Globus pallidus (tissue), 1 donor: ENCODE measurements at regions not wholly inside any gene's neighbourhood (a gene's known extent, or its start where the extent isn't known, plus 50 kb on each side); places are given as distances from the start of the nearest gene placed in this dataset.
"Not testable (repeated sequence)": the region's sequence is repeated elsewhere in the genome, so short reads cannot be mapped to it uniquely, and the experiment has no call there.

ENCODE experiments used
- DNase-seq: peaks from one replicate; pipeline ENCODE4 v3.0.0-alpha.2; 2015; ENCODE audit warnings: low spot score

- not testable (repeated sequence) for DNase-seq
Measured at GRCh38 chr5:166742951-166743350, 1548.5 kb upstream of the WWC1 start.

GRCh38 chr5:166746506-166746905 is 1544.9 kb upstream of the WWC1 start:
- no peak for DNase-seq

DNA sequence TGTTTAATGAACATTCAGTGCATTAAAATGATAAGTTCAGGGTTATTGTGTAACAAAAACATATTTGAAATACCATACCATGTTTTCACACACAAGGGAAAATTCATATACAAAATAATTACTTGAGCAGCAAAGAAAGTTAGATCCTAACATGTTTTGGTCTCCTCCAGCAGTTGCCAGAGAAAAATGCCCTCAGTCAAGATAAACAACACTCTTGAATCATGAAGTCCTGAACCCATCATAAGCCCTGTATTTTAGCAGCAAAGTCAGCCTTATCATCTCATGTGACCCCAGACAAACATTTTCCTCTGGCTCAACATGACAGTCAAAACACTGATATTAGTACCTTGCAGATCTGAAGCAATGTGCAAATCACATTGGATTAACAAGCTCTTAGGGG is 1541.1 kb upstream of the WWC1 start:
- no peak for DNase-seq

DNA sequence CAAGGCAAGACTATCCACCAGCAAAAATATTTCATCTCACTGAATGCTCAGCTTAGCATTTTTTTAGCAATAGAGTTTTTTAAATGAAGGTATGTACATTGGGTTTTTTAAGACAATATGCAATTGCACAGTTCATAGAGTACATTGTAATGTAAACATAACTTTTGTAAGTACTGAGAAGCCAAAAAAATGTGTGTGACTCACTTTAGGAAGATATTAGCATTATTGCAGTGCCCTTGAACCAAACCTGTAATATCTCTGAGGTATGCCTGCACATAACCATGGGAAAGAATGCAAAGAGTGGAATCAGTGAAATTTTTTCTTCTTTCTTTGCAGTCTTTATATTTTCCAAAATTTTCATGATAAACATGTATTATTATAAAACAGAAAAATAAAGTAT is 1533.3 kb upstream of the WWC1 start:
- DNase-seq, result no peak

GRCh38 chr5:166767858-166768257 is 1523.6 kb upstream of the WWC1 start:
- DNase-seq, result no peak

DNA sequence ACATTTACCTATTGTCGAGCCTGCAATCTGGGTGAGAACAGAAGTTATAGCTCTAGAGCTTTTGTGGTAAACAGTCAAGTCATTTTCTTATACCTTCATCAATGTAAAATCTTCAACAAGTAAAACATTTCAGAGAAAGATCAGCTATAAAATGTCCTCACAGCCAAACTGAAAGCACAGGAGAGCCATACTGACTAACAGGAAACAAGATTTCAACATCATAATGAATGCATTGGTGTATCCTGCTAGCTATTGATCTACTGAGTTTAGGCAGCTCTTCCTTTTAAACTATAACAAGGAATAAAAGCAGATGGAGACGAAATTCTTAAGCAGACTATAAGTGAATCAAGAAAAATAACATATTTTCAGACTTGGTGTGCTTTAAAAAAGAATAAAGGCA is 1522.9 kb upstream of the WWC1 start:
- no peak for DNase-seq

GRCh38 chr5:166772770-166773169 is 1518.7 kb upstream of the WWC1 start:
- no peak for DNase-seq

- DNase-seq, result no peak
Measured at GRCh38 chr5:166781737-166782136, 1509.7 kb upstream of the WWC1 start.

GRCh38 chr5:166784545-166785078 is 1506.8 kb upstream of the WWC1 start:
- DNase-seq, result no peak

- no peak for DNase-seq
Measured at GRCh38 chr5:166786178-166786577, 1505.3 kb upstream of the WWC1 start.

DNA sequence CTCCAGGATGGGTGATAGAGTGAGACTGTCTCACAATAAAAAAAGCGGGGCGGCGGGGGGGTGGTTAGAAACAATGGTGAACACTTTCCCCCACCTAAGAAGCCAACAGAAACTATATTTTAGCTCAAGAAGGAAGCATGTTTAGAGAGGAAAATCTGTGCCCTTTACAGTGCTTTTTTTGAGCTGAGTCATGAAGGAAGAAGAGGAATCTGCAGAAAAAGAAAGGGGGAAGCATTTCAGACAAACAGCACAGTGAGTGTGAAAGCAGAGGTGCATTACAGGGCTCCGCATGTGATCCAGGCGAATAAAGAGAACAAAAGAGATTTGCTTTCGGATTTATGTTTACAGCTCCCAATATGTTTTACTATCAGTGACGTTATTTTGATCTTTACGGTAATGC is 1504.6 kb upstream of the WWC1 start:
- no peak for DNase-seq

DNA sequence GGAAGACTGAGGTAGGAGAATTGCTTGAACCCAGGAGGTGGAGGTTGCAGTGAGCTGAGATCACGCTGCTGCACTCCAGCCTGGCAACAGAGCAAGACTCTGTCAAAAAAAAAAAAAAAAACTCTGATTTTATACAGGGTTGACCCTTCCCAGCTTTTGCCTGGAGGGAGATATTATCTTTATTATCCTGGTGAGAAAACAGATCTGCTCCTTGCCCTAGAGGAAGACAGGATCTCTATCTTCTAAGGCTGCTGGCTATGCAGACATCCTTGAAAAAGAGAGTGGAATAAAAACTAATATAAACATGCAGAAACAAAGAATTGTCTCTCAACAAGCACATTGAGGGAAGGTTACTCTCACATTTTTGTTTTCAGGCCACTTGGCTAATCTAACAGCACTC is 1503.4 kb upstream of the WWC1 start:
- DNase-seq, result no peak

DNA sequence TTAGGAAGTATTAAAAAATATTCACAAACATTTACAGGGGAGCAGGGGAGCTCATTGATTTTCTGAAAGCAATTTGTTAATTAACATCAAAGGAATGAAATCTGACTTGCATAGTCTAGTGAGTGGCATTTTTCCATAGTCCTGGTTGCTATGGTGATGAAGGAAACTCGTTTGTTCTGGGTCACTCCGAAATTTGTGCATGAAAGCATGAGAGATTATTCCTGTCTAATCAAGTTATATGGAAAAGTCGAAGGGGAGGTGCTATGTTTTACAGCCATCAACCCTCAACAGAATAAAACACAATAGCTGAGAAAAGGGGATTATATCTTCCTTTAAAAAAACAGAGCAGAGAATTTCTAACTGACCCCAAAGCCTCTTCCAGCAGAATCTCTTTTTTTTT is 1495.7 kb upstream of the WWC1 start:
- DNase-seq, result no peak

GRCh38 chr5:166803058-166803457 is 1488.4 kb upstream of the WWC1 start:
- no peak for DNase-seq

GRCh38 chr5:166804223-166804622 is 1487.2 kb upstream of the WWC1 start:
- DNase-seq, result not testable (repeated sequence)

DNA sequence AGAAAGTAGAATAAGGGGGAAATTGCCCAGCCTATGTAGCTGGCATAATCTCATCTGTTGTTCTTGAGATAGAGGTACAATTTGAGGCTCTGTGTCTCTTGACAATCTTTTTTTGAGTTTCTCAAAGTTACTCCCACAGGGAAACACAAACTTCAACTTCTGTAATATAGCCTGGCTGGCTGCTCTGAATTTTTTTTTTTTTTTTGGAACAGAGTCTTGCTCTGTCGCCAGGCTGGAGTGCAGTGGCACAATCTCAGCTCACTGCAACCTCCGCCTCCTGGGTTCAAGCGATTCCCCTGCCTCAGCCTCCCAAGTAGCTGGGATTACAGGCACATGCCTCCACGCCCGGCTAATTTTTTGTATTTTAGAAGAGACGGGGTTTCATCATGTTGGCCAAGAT is 1486.8 kb upstream of the WWC1 start:
- not testable (repeated sequence) for DNase-seq

DNA sequence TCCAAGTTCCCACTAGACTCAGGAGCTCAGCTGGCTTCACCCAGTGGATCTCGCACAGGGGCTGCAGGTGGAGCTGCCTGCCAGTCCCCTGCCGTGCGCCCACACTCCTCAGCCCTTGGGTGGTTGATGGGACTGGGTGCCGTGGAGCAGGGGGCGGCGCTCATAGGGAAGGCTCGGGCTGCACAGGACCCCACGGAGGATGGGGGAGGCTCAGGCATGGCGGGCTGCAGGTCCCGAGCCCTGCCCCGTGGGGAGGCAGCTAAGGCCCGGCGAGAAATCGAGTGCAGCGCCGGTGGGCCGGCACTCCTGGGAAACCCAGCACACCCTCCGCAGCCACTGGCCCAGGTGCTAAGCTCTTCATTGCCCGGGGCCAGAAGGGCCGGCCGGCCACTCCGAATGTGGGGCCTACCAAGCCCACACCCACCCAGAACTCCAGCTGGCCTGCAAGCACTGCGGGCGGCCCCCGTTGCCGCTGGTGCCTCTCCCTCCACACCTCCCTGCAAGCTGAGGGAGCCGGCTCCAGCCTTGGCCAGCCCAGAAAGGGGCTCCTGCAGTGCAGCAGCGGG is 1481.3 kb upstream of the WWC1 start:
- DNase-seq, result not testable (repeated sequence)

GRCh38 chr5:166810721-166811120 is 1480.7 kb upstream of the WWC1 start:
- no peak for DNase-seq

- no peak for DNase-seq
Measured at GRCh38 chr5:166823360-166823759, 1468.1 kb upstream of the WWC1 start.

DNA sequence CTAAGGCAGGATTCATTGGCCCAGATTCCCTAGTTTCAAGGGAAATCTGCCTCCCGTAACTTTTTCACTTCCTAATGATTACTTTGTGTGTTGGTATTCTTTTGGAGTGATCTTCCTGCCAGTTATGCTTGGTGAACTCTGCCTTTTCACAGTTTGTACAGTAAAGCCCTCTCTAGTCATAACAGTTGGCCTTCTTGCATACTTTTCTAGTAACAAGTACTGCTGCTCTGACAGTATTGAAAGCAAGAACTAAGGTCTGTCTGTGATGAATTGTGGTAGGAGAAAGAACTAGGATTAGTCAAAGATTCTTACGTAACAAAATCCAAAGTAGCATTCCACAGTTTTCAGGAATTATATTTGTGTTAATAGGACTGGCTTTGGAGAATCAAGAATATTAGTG is 1457.2 kb upstream of the WWC1 start:
- DNase-seq, result no peak

DNA sequence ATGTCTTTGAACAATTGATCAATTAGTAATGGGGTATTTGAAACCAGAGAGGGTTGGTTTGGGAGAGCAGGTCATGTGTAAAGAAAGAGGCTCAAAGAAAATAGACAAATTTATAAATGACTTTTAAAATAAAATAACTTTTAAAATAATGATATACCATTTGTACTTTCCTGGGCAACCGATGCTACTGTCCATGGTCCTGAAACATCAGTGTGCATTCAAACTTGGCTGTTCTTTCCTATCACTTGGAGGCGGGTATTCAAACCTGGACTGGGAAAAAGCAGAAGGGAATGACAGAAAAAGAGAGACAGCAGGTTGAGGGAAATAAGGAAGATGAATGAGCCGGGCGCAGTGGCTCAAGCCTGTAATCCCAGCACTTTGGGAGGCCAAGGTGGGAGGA is 1446.4 kb upstream of the WWC1 start:
- DNase-seq, result no peak

GRCh38 chr5:166856791-166857190 is 1434.7 kb upstream of the WWC1 start:
- DNase-seq, result no peak

GRCh38 chr5:166860426-166860825 is 1431.0 kb upstream of the WWC1 start:
- no peak for DNase-seq

GRCh38 chr5:166862581-166862980 is 1428.9 kb upstream of the WWC1 start:
- DNase-seq, result no peak

GRCh38 chr5:166865206-166865605 is 1426.2 kb upstream of the WWC1 start:
- no peak for DNase-seq
